AG08396 (cell line): ENCODE measurements at regions not wholly inside any gene's neighbourhood (a gene's known extent, or its start where the extent isn't known, plus 50 kb on each side); places are given as distances from the start of the nearest gene placed in this dataset.
"Not testable (repeated sequence)": the region's sequence is repeated elsewhere in the genome, so short reads cannot be mapped to it uniquely, and the experiment has no call there.

ENCODE experiments used
- DNase-seq: peaks from one replicate; pipeline ENCODE4 v3.0.0; 2012; ENCODE audit warnings: low spot score, mixed read lengths

DNA sequence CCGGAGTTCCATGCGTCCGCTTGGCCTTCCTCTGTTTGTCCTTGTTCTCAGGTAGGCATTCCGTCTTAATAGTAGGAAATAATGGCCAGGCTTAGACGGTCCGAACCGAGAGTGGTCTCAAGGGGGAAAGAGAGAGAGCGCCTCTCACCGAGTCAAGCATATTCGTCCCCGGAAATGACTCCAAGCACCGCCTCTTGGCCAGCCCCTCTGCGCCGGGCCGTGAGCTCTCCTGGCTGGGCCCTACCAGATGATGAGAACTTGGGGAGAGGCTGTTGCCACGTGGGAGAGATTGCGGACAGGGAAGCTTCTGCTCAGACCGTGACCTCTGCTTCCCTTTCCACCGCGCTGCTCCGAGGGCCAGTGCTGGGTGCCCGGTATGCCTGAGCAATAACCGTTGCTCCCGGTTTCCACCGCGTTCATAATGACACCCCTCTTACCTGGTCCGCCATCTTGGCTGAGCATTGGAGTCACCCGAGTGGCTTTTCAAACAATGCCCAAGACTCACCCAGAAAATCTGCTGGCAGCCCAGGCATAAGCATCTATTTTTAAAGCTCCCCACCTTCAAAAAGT, 251.1 kb upstream of the SHH start:
- no peak for DNase-seq

- no peak for DNase-seq
These were observed 250.0 kb upstream of the SHH start for GRCh38 chr7:156062286-156062685.

GRCh38 chr7:156061689-156062255, 249.5 kb upstream of the SHH start:
- no peak for DNase-seq

- DNase-seq = no peak
These were observed 248.7 kb upstream of the SHH start for GRCh38 chr7:156060925-156061324.

DNA sequence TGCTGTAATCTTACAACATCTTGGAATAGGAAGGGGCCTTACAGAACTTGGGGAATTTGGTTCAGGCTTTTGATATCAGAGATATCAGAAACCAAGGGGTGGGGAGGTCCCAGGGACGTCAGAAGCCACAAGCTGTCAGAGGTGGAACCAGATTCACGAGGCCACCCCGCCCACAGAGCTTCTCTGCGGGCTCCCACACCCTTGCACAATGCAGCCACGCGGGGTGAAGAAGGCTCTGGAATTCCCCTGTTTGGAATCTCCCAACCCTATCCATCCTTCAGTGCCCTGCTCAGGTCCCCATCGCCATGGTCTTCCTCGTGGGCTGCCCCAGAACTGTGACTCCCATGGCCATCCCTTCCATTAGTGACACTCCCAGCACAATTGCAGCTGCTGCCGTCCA, 247.1 kb upstream of the SHH start:
- DNase-seq = no peak

- no peak for DNase-seq
These were observed 246.0 kb upstream of the SHH start for GRCh38 chr7:156058248-156058647.

DNA sequence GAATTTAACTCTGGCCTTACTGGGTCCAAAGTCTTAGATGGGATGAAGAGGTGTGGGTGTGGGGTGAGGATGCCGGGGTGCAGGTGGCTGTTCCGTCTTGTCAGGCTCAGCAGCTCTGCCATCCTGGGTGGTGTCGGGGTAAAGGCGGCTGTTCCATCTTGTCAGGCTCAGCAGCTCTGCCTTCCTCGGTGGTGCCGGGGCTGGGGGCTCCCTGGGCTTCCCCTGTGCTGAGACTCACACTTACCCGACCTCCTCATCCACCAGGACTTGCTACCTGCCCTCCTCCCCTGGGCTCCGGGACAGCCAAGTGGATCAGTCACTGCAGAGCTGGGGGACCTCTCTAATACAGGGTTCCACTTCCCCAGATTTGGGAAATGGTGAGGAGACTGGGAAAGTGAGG, 244.3 kb upstream of the SHH start:
- DNase-seq = no peak

GRCh38 chr7:156055206-156055822, 243.1 kb upstream of the SHH start:
- DNase-seq = no peak

- no peak for DNase-seq
These were observed 239.6 kb upstream of the SHH start for GRCh38 chr7:156051884-156052283.

DNA sequence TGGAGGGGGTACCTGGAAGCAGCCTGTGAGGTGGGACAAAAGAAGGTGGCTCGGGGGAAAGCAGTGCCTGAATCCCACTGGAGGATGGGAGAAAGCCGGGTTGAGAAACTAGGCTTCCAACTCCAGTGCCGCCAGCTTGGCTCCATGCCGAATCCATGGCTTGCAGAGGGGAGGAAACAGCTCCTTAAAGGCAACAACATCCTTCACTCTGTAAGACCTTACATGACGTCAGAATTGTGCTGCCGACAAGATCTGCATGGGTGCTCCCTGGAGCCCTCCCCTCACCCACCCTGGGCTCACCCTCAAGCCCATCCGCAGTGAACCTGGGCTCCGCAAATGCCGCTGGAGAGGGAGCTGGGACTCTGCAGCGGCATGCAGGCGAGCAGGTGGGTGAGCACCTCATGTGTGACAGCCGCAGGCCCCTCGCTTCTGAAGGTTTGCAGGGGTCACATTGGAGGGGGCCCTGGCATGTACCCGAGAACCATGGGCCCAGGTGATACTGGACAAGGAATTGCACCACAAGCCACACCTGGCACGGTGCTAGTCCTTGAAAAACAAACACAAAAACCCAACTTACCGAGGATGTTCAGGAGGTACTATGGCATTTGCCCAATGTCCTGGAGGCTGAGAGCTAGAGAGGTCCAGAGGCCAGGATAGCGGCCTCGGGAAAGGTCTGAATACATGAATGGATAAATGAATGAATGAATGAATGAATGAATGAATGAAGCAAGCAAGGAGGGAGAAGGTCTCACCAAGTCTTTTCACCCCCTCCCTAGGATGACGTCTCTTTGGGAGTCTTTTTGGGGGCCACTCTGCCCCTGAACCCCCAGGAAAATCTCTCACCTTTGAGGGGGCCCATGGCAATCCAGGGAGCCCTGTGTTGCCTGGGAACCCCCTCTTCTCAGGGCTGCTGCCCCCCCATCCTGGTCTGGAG, 238.6 kb upstream of the SHH start:
- DNase-seq = no peak

- no peak for DNase-seq
These were observed 237.1 kb upstream of the SHH start for GRCh38 chr7:156049366-156049765.

GRCh38 chr7:156046031-156046560, 233.8 kb upstream of the SHH start:
- DNase-seq = no peak

DNA sequence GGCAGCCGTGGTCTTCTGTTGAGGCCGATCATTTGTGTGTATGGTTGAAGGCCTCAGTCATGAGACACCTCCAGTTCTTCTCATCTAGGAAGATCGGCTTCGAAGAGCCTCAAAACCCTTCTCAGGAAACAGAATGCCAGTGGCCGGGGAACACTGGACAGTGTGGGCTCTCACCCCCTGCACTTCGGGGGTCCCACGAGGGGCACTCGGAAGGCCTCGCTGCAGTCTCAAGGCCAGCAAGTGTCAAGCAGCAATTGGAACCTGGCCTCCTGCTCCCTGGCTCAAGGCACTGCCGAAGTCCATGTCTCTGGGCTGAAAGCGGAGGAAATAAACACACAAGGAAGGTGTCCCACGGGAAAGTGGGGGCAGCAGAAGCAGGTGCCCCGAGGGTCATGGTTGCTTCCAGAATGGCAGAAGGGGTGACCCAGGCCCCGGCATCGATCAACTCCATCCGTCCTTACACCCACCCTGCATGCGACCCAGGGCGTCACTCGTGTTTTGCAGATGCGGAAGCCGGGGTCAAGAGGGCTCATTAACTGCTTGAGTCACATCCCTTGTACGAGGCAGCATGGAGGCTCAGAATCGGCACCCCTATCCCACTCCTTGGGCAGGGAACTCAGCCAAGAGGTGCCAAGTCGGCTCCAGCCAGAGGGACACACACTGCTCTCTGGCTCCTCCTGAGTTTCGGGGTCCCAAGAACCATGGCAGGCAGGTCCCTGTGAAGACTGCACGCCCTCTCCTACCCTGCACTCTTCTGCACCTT, 231.3 kb upstream of the SHH start:
- DNase-seq = no peak

DNA sequence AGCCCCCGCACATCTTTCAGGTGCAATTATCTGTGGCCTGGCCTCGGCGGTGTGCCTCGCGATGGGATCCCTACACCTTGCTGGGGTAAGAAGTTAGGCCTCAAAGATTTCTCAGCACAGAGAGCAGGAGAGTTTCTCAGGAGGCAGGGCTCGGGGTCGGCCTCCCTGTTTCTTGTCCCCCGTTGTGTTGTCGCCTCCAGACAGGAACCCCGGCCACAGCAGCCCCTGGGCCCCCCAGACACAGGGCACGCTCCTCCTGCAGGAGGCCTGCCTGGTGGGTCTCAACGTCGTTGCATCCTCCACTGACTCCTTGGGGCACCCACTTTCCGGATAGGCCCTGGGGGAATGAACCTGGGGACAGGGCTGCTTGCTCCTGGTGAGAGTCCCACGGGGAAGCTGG, 229.1 kb upstream of the SHH start:
- no peak for DNase-seq

DNA sequence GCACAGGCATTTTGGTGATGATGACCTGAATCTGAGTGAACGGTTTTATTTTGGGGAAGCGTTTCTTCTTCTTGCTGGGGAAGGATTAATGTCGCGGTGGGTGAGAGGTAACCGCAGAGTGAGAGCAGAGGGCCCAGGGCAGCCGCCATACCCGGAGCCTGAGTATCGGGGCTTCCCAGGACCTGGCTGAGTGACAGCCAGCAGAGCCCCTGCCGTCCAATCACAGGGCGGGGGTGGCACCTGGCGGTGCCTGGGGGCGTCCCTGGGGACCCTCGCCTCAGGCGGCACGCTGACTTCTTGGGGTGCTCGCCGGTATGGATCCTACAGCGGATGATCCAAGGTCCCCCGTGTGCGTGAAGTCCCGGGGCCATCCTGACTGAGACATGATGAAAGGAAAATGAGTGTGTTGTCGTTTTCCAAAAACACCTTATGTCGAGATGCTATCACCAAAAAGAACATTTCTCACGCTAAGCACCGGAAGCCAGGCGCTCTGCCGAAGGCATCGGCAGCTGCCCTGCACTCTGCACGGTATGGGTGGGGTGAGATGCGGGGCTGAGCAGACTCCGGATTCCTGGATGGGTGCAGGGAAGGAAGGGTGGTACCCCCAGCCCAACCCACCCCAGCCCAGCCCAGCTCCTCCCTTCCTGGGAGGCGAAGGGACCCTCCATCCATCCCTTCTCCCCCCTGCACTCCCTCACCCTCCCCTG, 227.9 kb upstream of the SHH start:
- DNase-seq = no peak

DNA sequence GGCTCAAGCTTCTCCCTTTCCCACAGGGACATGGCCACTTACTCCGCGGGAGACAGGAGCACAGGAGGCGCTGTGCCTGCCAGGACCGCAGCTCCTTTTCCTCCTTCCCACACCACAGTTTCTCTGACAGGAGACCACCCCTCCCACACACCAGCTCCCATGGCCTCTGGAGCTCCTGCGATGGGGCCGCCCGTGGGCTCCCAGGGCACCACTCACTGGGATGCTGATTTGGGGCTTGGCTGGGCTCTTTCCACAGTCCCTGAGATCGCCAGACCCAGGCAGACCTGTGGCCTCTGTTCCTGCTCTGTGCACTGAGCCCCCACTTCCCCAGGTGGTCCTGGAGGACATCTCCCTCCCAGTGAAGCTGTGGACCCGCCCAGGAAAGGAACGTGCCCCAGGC, 226.9 kb upstream of the SHH start:
- no peak for DNase-seq

GRCh38 chr7:156038345-156038744, 226.1 kb upstream of the SHH start:
- no peak for DNase-seq

- DNase-seq = no peak
These were observed 223.9 kb upstream of the SHH start for GRCh38 chr7:156036153-156036552.

- not testable (repeated sequence) for DNase-seq
These were observed 223.1 kb upstream of the SHH start for GRCh38 chr7:156035387-156035786.

DNA sequence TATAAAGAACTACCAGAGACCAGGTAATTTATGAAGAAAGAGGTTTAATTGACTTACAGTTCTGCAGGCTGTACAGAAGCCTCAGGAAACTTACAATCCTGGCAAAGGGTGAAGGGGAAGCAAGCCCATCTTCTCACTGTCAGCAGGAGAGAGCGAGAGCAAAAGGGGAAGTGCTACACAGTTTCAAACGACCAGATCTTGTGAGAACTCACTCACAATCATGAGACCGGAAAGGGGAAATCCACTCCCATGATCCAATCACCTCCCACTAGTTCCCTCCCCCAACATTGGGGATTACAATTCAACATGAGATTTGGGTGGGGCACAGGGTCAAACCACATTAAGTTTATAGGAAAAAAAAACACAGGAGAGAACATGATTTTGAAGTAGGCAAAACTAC, 222.1 kb upstream of the SHH start:
- DNase-seq = no peak

GRCh38 chr7:156032973-156033372, 220.7 kb upstream of the SHH start:
- no peak for DNase-seq
